ENCODE measurements at regions not wholly inside any gene's neighbourhood (a gene's known extent, or its start where the extent isn't known, plus 50 kb on each side); places are given as distances from the start of the nearest gene placed in this dataset.
"Not testable (repeated sequence)": the region's sequence is repeated elsewhere in the genome, so short reads cannot be mapped to it uniquely, and the experiment has no call there.

DNA sequence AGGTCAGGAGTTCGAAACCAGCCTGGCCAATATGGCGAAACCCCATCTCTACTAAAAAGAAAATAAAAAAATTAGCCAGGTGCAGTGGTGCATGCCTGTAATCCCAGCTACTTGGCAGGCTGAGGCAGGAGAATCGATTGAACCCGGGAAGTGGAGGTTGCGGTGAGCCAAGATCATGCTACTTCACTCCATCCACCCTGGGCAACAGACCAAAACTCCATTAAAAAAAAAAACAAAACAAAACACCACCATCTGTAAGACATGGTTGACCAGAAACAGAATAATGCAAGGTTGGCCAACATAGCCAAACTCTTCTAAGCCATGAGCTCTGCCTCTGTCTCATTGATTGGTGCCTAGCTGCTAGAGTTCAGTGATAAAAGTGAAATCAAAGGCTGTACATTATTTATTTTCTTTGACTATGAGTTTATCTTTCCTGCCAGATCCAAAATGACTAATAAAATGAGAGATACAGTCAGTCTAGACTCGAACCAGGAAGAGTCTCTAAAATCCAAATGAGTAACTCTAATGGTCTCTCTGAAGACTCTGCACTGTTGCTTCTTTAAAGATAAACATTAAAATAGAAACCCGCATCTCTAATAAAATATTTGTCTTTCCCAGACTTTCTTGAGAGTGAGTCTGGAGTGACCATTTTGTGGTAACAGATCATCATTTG is 404.7 kb downstream of the DAD1 start:
- no peak for DNase-seq

DNA sequence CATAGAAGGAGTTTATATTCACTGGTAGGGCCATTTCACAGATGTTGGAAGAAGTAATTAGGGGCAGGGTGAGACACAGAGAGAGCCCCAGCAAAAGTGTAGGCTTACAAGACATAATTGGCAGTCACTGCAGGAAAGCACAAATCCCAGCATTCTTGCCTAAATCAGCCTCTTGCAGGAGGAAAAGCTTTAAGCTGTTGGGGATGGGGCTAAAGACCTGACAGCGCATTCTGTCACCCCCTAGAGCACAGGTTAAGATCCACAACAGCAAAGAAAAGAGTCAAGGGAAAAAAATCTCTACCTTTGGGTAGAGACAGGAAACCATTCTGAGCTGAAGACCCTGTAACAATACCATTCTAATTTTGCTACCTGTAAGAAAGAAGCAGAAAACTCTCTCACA is 409.0 kb downstream of the DAD1 start:
- DNase-seq = no peak

DNA sequence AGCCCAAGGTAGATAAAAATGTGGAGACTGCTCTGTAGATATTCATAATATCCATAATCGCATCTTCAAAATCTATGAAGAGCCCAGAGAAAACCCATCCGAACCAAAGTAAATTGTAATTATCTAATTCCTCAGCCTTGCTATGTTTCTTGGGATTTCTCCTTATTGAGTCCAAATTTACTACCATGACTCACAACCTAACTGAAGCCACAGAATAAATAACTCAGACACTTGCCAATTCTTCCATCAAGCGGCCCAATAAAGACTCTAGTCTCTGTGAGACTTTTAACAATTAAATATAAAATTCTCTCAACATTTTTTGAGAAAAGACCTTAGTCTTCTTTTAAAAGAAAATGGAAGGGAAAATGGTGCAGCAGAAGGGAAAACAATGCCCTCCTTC is 409.8 kb downstream of the DAD1 start:
- no peak for DNase-seq

DNA sequence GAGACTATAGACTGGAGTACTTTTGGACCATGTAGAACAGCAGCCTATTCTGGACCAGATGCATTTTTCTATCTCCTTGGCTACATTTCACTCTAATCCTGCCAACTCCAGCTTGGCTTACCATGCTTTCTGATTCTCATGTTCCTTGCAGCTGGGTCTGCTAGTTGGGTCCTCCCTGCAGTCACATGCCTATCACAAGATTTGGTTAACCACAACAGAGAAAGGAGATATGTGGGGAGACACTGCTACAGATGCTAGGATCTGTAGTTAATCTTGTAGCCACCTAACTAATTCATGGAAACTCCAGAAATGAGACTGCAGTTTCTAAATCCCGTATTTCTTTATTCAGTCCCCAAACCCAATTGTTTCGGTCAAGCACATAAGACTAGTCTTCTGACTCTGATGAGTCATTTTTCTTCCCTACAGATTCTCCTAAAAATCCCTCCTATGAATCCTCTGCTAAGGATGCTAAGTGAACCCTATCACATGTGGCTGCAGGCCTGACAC is 410.6 kb downstream of the DAD1 start:
- DNase-seq = no peak

DNA sequence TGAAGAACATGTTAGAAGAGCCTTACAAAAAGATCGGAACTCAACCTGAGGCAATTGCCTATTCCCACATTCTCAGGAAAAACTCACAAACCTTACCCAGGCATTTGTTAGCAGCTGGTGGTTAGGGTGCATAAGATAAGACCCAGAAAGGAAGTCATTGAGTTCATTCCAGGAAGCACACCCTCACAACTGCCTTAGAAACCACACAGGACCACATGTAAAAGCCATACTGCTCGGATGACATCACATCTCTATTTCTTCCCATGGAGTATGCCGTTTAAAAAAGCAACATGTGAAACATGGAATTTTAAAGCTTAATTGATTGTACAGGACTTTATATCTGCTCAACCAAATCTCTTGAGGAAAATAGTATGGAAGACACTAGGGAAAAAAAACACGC is 411.2 kb downstream of the DAD1 start:
- no peak for DNase-seq

DNA sequence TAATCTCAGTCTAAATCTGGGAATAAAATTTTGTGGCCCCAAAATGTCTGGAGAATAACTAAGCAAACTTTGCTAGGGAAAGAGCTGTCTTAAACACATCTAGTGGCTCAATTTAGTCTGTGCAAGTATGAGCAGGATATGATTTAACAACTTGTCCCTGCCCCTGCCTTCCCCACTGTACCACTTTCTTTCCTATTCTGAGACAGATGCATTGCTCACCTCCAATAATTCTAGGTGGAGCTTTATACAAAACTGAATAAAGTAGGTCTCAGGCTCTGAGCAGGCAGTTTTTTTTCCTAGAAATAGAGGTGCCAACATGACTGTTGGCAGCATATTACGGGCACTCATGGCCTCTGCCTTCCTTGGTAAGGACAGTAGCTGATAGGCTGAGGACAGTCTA is 412.1 kb downstream of the DAD1 start:
- no peak for DNase-seq

DNA sequence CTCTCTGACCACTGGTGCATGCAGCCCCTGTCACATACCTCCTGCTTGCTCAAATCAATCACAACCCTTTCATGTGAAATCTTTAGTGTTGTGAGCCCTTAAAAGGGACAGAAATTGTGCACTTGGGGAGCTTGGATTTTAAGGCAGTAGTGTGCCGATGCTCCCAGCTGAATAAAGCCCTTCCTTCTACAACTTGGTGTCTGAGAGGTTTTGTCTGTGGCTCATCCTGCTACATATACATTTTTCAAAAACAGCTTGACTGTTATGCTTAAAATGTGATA is 413.8 kb downstream of the DAD1 start:
- DNase-seq = not testable (repeated sequence)

DNA sequence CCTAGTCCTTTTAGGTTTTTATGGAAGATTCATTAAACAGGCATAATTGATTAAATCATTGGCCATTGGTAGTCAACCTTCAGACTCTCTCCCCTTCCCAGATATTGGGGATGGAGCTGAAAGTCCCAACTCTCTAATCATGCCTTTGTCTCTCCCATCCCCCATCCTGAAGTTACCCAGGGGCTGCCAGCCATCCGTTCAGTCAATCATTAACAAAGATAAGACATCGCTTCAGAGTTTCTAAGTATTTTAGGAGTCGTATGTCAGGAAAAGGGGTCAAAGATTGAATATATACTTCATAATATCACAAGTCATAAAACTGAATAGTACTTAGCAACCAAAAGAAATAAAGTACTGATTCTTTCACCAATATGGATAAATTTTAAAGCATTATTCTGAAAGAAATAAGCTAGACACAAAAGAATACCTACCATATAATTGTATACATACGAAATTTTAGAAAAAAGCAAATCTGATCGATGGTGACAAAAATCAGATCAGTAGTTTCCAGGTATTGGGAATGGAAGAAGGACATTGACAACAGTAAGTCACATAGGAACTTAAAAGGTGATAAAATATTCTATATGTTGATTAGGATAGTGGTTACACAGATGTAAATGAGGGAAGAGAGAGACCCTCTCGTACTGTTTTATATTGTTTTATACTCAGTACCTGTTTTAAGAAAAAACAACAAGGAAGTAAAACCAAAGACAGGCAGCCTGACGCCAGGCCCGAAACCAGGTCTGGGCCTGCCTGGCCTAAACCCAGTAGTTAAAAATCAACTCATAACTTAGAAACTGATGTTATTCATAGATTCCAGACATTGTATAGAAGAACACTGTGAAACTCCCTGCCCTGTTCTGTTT is 414.4 kb downstream of the DAD1 start:
- no peak for DNase-seq

DNA sequence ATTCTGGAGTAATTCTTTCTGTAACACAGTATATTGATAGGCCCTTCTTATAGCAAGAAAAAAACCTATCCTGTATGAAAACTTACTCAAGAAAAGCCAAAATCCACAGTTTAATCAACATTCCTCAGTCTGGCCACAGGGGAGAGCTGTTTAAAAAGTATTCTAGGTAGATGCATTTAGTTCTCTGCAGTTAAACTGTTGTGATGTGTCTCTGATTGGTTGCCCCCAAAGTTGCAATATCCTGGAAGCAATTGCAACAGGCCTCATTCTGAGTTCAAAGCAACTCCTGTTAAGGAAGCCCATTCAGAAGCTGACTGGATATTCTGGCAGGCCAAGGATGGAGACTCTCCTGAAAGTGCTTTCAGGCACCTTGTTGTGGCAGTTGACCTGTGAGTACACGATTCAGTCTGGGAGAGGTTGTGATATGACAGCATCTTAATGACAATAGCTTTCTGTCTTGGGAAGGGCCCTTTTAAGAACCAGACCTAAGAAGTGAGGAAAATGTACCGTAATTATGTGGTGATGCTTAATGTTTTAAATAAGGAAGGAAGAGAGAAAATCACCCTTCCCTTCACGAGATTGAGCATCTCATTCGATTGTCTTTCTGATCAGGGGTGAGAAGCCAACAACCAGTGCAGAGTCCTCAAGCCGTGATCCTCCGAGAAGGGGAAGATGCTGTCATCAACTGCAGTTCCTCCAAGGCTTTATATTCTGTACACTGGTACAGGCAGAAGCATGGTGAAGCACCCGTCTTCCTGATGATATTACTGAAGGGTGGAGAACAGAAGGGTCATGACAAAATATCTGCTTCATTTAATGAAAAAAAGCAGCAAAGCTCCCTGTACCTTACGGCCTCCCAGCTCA is 420.7 kb downstream of the DAD1 start:
- no peak for DNase-seq

DNA sequence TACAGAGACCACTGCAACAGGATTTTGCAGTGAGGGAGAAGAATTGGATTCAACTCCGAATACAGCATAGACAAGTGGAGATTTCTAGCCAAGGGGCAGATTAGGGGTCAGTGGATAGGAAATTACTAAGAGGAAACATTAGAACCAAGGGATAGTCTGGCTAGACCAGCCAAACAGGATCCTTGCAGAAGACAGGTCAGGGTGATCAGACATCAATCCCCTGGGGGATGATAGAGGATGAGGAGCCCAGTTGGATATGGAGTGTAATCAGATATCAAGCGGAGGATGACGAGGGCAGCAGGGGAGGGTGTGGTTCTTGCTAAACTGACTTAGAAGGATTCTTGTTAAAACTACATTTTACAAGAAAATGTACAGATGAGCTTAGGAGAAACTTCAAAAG is 424.4 kb downstream of the DAD1 start:
- no peak for DNase-seq

DNA sequence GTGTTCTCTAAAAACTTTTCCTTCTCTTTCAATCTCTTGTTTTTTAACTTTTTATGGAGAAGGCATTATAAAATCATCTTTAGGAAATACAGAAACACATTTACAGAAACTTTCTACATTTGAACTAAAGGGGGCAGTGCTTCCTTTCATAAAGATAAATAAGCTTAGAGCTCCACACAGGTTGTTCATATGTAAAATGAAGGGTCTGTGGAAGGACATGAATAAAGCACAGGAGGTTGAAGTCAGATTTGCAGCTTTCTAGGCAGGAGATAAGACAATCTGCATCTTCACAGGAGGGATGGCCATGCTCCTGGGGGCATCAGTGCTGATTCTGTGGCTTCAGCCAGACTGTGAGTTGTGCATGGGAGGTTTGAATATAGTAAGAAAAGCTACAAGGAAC is 426.0 kb downstream of the DAD1 start:
- no peak for DNase-seq

DNA sequence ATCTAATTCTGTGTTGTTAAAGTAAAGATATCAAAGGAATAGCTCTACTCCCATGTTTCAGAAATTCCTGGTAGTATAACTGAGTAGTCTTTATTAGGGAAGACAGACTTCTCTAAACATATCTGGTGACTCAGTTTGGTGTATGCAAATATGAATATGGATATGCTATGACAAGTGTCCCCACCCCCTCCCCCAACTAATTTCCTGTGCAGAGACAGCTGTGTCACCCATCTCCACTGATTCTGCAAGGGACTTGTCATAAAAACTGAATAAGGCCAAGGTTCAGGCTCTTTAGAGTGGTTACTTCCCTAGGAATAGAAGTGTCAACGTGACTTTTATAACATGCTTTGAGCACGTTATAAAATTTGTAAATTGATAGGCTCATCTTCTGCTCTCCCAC is 429.1 kb downstream of the DAD1 start:
- no peak for DNase-seq

DNA sequence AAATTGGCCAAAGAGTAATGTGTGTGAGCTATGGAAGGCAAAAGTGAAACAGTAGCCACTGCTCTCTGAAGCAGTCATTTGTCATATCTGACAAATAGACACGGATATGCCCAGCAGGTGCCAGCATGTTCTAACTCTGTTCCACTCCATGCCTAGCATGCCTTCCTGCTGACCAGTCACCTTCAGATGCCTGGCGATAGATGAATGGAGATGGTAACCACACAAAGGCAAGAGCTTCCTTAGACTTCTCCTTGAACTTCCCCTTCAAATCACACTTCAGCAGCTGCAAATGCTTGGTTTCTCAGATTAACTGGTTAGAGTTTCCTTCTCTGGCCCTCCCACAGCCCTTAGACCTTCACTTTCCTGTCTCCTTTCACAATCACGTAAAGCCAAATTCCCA is 429.9 kb downstream of the DAD1 start:
- DNase-seq = no peak

DNA sequence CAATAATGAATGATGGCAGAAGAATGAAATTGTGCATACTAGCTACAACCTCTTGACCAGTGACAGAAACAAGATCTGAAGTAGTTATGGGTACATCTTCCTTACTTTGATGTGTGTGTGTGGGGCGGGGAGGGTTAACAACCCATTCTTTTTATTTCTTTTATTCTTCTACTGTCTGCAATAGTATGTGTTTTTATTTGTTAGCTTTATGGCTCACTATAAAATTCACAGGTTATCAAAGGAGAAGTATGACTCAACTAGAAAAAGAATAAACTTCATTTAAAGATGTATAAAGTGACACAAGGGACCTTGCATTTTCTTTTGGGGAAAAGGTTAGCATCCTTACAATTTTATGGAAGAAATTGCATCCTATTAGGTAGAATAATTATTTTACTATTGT is 430.5 kb downstream of the DAD1 start:
- no peak for DNase-seq

DNA sequence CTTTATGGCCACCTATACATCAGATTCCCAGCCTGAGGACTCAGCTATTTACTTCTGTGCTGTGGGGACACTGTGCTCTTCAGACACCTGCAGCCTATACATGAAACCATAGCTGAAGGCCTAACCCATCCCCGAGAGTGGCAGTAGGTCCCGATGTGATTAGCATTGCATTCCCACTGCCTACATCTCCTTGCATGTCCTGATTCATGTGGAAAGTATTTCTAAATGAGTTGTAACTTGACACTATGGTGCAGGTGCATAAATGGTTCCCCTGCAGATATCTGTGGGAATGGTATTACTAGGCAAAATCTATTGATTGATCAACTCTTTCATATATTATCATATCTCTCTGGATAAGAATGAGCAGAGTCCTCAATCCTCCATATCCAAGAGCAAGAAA is 433.5 kb downstream of the DAD1 start:
- DNase-seq = no peak

DNA sequence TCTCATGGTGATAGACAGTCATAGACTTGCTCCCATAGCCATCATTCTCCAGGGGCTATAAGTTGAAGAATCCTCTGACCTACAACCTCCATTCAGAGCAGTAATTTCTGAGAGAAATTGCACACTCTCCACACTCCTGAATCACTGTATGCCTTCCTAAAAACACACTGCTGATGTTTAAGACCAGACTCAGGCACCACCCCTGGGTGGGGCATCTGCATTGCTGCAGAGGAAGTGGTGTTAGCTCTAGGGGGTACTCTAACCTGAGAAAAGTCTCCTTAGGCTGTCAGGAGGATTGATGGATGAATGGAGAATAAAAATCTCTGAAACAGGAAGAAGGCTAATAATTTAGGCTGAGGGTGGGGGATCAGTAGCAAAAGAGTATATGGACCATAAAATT is 436.1 kb downstream of the DAD1 start:
- no peak for DNase-seq

DNA sequence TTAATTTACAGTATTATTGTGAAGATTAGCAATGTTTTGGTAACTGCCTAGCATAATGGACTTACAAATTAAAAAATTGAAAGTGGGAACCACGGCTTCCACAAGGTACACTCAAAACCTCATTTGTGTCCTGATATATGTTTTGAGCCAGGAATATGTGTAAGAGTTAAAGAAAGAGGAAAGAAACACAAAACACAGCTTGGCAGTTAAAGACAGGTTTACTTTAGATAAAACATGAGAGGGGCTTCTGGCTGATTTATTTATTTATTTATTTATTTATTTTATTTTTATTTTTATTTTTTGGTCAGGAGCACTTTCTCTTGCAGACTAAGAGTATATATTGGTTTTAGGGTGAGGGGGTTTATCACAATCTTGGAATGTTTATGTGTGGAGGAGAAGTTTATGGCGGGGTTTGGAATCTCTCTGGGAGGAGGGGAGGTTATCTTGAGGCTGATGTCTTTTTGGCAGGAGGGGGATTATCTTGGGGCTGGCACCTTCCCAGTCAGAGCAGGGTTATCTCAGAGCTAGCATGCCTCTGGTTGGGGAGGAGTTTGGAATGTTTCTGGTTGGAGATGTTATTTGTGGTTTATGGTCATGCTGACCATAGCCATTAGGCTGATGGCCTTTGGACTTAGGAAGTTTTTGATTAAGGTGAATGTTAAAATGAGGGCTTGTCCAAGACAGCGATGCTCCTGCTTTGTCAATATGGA is 436.7 kb downstream of the DAD1 start:
- no peak for DNase-seq

DNA sequence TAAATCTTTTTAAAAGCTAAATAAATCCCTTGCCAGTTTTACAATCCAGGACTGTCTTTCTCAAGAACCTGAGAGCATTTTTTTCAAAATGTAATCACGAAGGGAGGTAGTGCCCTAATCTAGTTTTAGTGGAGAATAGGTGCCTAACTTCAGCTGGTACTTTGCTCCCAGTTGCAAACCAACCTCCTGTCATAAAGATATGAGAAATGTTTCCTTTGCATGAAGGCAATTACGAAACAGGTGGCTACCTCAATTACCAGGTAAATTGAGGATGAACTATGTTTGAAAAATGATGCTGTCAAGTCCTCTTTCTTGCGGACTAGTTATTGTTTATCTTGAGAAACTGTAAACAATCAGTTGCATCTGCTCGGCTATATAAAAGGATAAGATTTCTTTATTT is 437.9 kb downstream of the DAD1 start:
- DNase-seq = no peak

DNA sequence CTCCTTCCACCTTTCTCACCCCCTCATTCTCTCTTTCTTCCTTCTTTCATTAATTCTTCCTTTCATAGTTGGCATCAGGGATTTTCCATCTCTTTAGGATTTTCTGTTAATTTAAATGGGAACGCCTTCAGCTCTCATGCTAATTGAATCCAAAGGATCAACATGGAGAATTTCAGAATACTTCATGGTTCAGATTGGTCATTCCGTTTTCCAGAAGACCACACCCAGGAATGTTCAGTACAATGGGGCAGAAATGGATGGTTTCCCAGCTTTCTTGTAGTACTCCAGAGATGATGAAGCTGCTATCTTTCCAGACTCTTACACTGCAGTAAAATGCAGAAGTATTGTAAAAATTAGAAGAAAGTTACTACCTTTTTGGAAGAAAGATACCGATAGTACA is 440.0 kb downstream of the DAD1 start:
- no peak for DNase-seq

DNA sequence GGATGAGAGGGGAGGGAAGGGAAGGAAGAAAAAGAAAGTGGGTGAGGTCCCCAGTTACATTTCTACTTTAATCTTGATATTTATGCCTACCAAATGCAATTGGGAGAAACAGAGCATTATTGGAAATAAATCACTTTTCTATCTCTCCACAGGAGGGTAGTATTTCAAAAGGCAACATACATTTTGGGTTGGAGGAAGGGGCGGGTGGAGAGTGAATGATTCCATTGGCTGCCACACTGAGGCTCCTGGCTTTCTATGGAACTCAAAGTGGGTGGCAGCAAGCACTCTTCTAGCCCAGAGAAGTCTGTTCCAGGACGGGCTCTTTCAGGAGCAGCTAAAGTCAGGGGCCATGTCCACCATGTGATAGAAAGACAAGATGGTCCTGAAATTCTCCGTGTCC is 441.3 kb downstream of the DAD1 start:
- DNase-seq = no peak

DNA sequence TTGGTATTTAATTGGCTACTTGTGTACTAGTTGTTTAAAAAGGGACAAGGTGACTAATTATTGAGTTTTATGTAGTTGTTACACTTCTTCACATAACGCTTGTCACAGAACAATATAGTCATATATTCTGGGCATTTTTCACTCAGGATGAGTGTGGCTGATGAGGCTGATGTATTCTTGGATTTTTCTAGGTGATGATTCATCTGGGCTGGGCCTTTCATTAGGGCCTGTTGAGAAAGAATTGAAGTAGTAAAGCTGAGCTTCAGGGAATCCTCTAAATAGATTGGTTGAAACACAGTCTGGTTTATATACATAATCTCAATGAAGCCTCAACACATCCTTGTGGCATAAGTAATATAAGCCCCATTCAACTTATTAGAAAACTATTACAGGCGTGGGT is 445.7 kb downstream of the DAD1 start:
- DNase-seq = no peak

DNA sequence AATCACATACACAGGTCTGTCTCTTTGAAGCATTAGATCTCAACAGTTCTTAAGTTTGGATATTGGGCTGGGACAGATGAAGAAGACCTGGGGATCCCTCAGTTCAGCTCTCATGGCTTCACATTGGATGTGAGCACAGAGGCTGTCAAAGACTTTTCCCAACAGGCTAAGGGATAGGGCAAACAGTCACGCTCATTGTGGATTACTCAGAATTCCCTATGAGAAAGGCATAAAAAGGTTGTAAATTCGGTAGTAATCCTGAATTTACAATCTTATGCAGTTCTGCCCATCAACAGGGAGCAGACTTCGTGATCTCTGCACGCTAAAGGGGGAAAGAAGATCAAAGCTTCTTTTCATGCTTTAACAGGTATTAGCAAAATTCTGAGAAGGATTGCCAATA is 448.4 kb downstream of the DAD1 start:
- no peak for DNase-seq

Measured in activated CD8-positive, alpha-beta memory T cell treated with anti-CD3 and anti-CD28 coated beads, Interleukin-2, amount 50 U/mL, for 48 hours (primary cell).